ENCODE measurements at regions not wholly inside any gene's neighbourhood (a gene's known extent, or its start where the extent isn't known, plus 50 kb on each side); places are given as distances from the start of the nearest gene placed in this dataset.

DNA sequence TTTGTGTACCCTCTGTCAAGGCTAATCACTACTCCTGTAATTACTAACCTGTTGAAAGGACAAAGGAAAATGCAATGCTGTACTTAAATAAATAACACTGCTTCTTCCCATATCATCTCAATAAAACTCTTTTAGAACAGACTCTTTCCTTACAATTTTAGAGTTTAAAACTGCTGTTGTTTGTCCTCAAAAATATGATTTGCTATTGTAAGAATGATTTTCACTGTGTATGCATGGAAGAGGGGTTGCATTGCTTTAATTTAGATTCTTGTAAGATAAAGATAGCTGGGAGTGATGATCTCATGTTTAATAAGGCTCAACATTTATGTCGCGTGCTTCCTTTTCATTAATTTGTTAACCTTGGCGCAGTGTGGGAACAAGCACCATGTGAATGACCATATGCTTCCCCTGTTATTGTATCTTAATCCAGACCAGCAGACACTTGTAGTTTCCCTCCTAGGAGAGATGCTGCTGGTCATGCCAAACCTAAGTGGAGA, 89.8 kb upstream of the ATXN1 start:
- Mint-ChIP-seq H3K27ac (ENCODE audit: unreplicated experiment) (no peak overlapping the region), H3K4me3 (ENCODE audit: unreplicated experiment) (no peak overlapping the region), H3K4me1 (ENCODE audit: low read depth) (peaks cover 36% of the 10 kb centered on the region), H3K9me3 (ENCODE audit: low read depth) (no peaks in the 10 kb centered on the region), H3K27me3 (ENCODE audit: low read depth) (no peaks in the 10 kb centered on the region), H3K36me3 (ENCODE audit: low read depth) (no peaks in the 10 kb centered on the region)
- TF ChIP-seq, protein P1, sequence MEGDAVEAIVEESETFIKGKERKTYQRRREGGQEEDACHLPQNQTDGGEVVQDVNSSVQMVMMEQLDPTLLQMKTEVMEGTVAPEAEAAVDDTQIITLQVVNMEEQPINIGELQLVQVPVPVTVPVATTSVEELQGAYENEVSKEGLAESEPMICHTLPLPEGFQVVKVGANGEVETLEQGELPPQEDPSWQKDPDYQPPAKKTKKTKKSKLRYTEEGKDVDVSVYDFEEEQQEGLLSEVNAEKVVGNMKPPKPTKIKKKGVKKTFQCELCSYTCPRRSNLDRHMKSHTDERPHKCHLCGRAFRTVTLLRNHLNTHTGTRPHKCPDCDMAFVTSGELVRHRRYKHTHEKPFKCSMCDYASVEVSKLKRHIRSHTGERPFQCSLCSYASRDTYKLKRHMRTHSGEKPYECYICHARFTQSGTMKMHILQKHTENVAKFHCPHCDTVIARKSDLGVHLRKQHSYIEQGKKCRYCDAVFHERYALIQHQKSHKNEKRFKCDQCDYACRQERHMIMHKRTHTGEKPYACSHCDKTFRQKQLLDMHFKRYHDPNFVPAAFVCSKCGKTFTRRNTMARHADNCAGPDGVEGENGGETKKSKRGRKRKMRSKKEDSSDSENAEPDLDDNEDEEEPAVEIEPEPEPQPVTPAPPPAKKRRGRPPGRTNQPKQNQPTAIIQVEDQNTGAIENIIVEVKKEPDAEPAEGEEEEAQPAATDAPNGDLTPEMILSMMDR (IDR thresholded peaks at IDR 0.05): no peak
- DNase-seq (ENCODE audit: low spot score): no peak

DNA sequence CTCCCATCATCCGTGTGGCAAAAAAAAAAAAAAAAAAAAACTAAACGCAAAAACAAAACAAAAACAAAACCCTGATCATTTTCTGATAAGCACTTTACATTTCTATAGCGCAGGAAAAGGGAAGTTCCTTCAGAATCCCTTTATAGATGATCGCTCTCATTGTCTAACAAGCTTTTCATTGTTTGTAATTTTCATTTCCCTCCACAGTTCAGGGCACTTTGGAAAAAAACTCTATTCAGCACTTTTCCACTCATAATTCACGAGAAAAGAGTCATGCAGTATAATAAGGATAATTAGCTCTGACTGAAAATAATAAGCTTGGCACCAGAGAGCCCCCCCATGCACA, 89.4 kb upstream of the ATXN1 start:
- TF ChIP-seq, protein P1 (IDR thresholded peaks at IDR 0.05): no peak
- Mint-ChIP-seq H3K27ac (ENCODE audit: unreplicated experiment) (peak overlapping the region; percentile 91), H3K27me3 (ENCODE audit: low read depth) (no peaks in the 10 kb centered on the region), H3K36me3 (ENCODE audit: low read depth) (no peaks in the 10 kb centered on the region), H3K9me3 (ENCODE audit: low read depth) (no peaks in the 10 kb centered on the region), H3K4me1 (ENCODE audit: low read depth) (peaks cover 36% of the 10 kb centered on the region), H3K4me3 (ENCODE audit: unreplicated experiment) (no peak overlapping the region)
- DNase-seq (ENCODE audit: low spot score): no peak

DNA sequence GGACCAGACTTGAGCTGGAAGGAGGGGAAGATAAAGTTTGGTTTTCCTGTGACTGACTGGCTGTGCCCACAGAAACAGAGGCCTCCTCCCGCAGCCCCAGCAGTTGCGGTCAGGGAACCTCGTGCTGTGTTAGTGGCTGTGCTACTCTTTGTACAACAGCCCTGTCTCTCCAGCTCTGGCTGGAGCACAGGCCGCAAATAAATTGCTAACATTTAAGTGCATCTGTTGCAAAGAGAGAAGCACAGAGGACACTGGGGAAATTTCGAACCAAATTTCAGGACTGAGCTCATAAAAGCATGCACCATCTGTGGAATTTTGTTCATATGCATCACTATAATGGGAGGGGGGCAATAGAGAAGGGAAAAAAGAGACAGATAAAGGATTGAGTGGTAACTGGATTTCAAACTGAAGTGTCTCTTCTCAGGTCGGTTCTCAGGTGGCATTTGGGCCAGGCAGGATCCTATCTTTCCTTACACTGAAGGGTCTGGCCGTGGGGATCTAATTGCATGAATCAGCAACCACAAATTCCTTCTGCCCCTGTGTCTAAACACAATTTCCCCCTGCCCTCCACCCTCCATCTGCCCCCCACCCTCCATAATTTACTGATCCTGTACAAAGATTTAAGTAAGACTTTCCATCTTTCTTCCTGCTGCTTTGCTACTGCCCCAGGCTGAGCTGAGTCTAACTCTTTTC, 88.9 kb upstream of the ATXN1 start:
- no peak for DNase-seq (ENCODE audit: low spot score)

DNA sequence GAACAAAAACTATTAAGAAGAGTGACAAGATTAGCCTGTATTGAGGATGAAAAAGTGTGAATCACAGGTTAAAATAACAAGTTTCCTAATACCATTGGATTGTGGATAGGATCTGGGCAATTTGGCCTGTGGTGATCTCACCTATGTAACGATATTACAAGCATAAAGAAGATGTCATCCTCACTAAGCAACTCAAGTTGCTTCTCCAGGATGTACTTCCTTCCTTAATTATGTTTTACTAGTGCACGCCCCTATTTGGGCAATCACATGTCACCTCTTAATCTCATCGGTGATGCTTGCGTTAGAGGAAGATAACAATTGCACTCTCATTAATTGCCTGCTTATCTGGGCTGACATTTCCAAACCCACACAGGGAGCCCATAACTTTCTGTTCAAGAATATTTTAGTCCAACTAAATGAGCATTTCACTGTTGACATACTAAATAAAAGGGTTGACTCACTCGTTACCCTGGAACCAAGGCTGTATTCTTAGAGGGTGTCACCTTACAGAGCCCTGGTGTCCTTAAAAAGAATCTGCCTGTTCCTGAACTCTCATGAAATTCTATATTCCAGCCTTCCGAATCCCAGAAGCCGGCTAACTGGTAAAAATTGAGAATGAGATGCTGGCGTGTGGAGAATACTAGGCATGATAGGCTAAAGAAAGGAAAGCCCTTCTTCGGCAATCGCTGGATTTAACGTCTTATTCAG, 88.2 kb upstream of the ATXN1 start:
- Mint-ChIP-seq H3K4me1 (ENCODE audit: low read depth) (peaks cover 36% of the 10 kb centered on the region), H3K36me3 (ENCODE audit: low read depth) (no peaks in the 10 kb centered on the region), H3K27ac (ENCODE audit: unreplicated experiment) (peak overlapping the region; percentile 91), H3K9me3 (ENCODE audit: low read depth) (no peaks in the 10 kb centered on the region), H3K4me3 (ENCODE audit: unreplicated experiment) (peak overlapping the region; percentile 44), H3K27me3 (ENCODE audit: low read depth) (no peaks in the 10 kb centered on the region)
- TF ChIP-seq, protein P1 (IDR thresholded peaks at IDR 0.05): peak; percentile 7
- DNase-seq (ENCODE audit: low spot score): no peak

More for the DNA sequence above, 88.9 kb upstream of the ATXN1 start:
- H3K36me3 Mint-ChIP-seq (ENCODE audit: low read depth): no peaks in the 10 kb centered on the region
- no peaks in the 10 kb centered on the region for H3K9me3 Mint-ChIP-seq (ENCODE audit: low read depth)
- peak overlapping the region; percentile 44 for H3K4me3 Mint-ChIP-seq (ENCODE audit: unreplicated experiment)
- H3K4me1 Mint-ChIP-seq (ENCODE audit: low read depth): peaks cover 36% of the 10 kb centered on the region
- no peaks in the 10 kb centered on the region for H3K27me3 Mint-ChIP-seq (ENCODE audit: low read depth)
- peak overlapping the region; percentile 91 for H3K27ac Mint-ChIP-seq (ENCODE audit: unreplicated experiment)
- TF ChIP-seq, protein P1 (IDR thresholded peaks at IDR 0.05): no peak

DNA sequence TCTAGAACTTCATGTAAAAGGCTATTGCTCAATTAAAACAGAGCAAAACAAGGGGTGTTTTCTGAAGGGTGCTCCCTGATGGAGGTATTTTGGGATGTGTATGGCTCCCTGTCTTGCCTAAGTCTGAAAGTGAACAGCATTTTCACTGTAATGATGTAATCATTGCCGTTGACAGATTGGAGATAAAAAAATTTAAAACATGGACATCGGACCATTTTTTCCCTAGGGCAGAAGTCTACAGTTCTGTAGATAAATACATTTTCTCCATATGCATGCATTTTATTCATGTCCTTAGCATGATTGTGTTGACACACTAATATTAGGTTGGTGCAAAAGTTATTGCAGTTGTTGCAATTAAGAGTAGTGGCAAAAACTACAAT, 85.1 kb upstream of the ATXN1 start:
- TF ChIP-seq, protein P1 (IDR thresholded peaks at IDR 0.05): no peak
- no peaks in the 10 kb centered on the region for H3K9me3 Mint-ChIP-seq (ENCODE audit: low read depth)
- no peak for DNase-seq (ENCODE audit: low spot score)
- H3K27ac Mint-ChIP-seq (ENCODE audit: unreplicated experiment): no peak overlapping the region
- H3K27me3 Mint-ChIP-seq (ENCODE audit: low read depth): no peaks in the 10 kb centered on the region
- H3K4me3 Mint-ChIP-seq (ENCODE audit: unreplicated experiment): no peak overlapping the region
- H3K36me3 Mint-ChIP-seq (ENCODE audit: low read depth): no peaks in the 10 kb centered on the region
- peaks cover 34% of the 10 kb centered on the region for H3K4me1 Mint-ChIP-seq (ENCODE audit: low read depth)

Data from chondrocyte (in vitro differentiated cells).